ENCODE measurements at regions not wholly inside any gene's neighbourhood (a gene's known extent, or its start where the extent isn't known, plus 50 kb on each side); places are given as distances from the start of the nearest gene placed in this dataset.

DNA sequence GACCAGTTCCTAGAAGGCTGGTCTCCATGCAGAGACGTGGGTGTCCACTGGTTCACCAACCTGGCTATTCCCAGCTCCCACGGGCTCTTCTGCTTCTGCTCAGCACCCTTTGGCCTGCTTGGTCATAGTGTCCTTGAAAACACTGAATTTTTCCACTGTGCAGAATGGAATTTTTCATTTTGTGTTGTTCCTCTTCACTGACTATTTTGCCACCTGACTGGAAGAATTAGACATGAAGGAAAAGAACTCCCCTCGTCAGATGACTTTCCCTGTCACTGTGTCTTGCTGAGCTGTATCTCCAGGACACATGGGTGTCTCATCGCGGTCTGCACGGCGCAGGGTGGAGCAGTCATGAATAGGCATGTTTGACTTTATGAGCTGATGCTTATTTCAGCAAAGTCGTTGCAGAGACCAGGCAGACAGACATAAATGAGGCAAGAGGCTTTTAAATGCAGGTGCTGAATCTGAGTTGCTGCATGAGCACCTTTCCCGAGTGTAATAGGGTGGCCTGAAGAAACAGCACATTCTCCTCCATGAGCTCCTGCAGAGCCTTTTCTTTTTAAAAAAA is 50.2 kb upstream of the SEMA4D start:
- H3K27ac ChIP-seq: no peak overlapping the region
- no peaks in the 10 kb centered on the region for H3K27me3 ChIP-seq
- 68 to 83% (median 76%) methylated on average over 9 of the region's 9 CpGs for WGBS, 4 donors
- H3K36me3 ChIP-seq (replicated peaks in 1 of 2): no peaks in the 10 kb centered on the region
- peak in 2 of 7 donors; percentile 30 to 50 for DNase-seq
- TF ChIP-seq CTCF (IDR thresholded peaks at IDR 0.05) (no peak), POLR2A (IDR thresholded peaks at IDR 0.05) (no peak)
- no peaks in the 10 kb centered on the region for H3K9me3 ChIP-seq (replicated peaks in 1 of 3)
- no peaks in the 10 kb centered on the region for H3K4me1 ChIP-seq (replicated peaks in 1 of 2)
- intact Hi-C loops (cut with DNase I): loop anchor here (10.0 kb wide), 5 partner anchors 63 to 223 kb away; no protein-coding TSS in a partner anchor
- H3K4me3 ChIP-seq: no peak overlapping the region

Measured in adrenal gland (tissue), 9 donors.